Kidney (tissue), 13 donors: ENCODE measurements at regions not wholly inside any gene's neighbourhood (a gene's known extent, or its start where the extent isn't known, plus 50 kb on each side); places are given as distances from the start of the nearest gene placed in this dataset.

Experiments
- DNase-seq, 5 donors: peaks; one replicate each; pipeline ENCODE4 v3.0.0-alpha.2; 2013 to 2020
- FAIRE-seq: peaks from 2 replicates; lab custom pipeline; 2012; peaks lifted over from hg19 to GRCh38; lab: Jason Lieb, UNC
- H3K27ac ChIP-seq, 2 donors: one replicate each; pipeline ENCODE4 v1.7.0; 2013; ENCODE audit warnings: low read depth in 2 of 2, low read length in 2 of 2, inconsistent platforms in 1 of 2
- H3K27me3 ChIP-seq: one replicate; pipeline ENCODE4 v1.7.1; 2013; ENCODE audit warnings: low read length, inconsistent platforms; ENCODE audit not compliant: control insufficient read depth, insufficient read depth
- H3K36me3 ChIP-seq, 3 donors: one replicate each; pipeline versions ENCODE4 v1.7.0 to v1.7.1; 2013; ENCODE audit warnings: low read length in 3 of 3, control low read depth in 1 of 3, inconsistent platforms in 1 of 3; ENCODE audit not compliant: insufficient read depth in 3 of 3, control insufficient read depth in 2 of 3
- H3K4me1 ChIP-seq, 3 donors: one replicate each; pipeline versions ENCODE4 v1.7.0 to v1.7.1; 2013; ENCODE audit warnings: low read length in 3 of 3, inconsistent platforms in 1 of 3, low read depth in 1 of 3; ENCODE audit not compliant: control insufficient read depth in 2 of 3, insufficient read depth in 2 of 3
- H3K4me3 ChIP-seq, 3 donors: one replicate each; pipeline versions ENCODE4 v1.7.0 to v1.8.1; 2013; ENCODE audit warnings: low read length in 3 of 3, control low read depth in 1 of 3, inconsistent platforms in 1 of 3
- H3K9ac ChIP-seq, 3 donors: one replicate each; pipeline versions ENCODE4 v1.7.0 to v1.7.1; 2013; ENCODE audit warnings: low read length in 3 of 3, control low read depth in 1 of 3, inconsistent platforms in 1 of 3
- H3K9me3 ChIP-seq, 3 donors: one replicate each; pipeline versions ENCODE4 v1.7.0 to v1.7.1; 2013; ENCODE audit warnings: low read length in 3 of 3, control low read depth in 1 of 3, inconsistent platforms in 1 of 3; ENCODE audit not compliant: control insufficient read depth in 2 of 3, insufficient read depth in 1 of 3
- CTCF ChIP-seq: IDR thresholded peaks from 3 replicates; pipeline ENCODE4 v1.5.1; 2012; ENCODE audit warnings: mild to moderate bottlenecking, moderate library complexity, borderline replicate concordance; ENCODE audit not compliant: insufficient read depth; ENCODE audit errors: extremely low read depth
- intact Hi-C: fragments of 100-400 bp; cut with DNase I; formaldehyde crosslinking; loops from one replicate; pipeline ENCODE4 v1.11.1; 2022
- donor health status: control.
- donor health status: control.
- donor health status: control.
- donor health status: control.
- donor health status: control.
- donor health status: DM: yes; HTN: yes; CAD: no.
- donor health status: Normal renal cell carcinoma (clear cell type).

DNA sequence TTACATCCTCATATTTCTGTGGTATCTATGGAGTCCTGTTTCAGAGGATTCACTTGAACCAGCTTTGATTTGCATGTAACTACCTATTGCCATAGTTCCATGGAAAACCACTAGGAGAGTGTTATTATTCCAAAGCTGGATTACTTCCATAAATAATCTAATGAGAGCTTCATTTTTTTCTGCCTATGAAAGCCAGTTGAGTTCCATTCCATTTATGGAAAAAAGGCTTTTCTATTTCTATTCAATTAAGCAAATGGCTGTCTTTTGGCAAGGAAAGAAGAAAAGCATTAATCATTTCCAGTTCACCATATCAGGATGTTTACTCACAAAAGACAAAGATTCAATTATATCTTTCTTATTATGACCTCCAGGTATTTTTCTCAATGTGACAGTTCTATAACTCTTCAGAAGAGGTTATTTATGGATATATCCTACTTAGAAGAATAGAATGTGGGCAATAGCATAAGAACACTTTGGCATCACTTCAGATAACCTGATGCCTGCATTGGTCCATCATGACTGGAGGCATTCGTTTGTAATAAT lies 259.9 kb upstream of the ZPLD1 start:
- Histone ChIP-seq H3K9me3 (no peaks in the 10 kb centered on the region), H3K4me3 (no peak overlapping the region), H3K27ac (no peak overlapping the region), H3K27me3 (no peaks in the 10 kb centered on the region), H3K9ac (no peak overlapping the region), H3K4me1 (peaks cover 0 to 13% (median 6%) of the 10 kb centered on the region in 3 donors), H3K36me3 (no peaks in the 10 kb centered on the region)
- no peak for TF ChIP-seq CTCF
- DNase-seq (no peak), FAIRE-seq (no peak)
- intact Hi-C loops: no loop called here

DNA sequence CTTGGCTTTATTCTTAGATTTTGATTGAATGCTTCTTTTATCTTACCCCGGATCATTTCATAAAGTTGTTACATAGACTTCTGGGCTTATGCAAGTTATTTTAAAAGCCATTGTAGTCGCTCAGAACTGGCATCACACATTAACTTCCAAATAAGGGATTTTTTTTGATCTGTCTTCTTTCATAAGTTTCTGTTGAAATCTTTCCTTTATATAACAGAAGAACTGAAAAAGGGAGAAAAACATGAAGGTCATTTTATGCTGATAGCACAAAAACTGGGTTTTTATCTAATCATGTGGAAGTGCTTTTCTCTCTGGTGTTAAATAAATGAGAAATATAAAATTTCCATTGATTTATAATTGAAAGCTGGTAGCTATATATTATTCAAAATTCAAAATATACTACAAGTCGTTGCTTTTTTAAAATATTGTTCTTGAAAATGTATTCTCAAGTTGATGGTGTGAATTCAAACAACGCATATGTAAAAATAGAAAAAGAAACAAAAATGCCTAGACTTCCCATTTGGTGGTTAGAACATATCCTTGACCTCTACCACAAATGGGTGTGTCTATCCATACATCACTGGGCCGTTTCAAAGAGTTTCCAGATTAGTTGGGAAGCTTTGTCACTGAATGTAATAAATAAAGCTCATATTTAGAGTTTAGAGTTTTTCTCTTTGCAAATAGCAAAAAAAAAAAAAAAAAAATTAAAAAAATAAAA lies 258.3 kb upstream of the ZPLD1 start:
- Histone ChIP-seq H3K27me3 (no peaks in the 10 kb centered on the region), H3K36me3 (no peaks in the 10 kb centered on the region), H3K4me1 (peaks cover 8 to 26% (median 15%) of the 10 kb centered on the region in 3 donors), H3K4me3 (no peak overlapping the region), H3K9me3 (no peaks in the 10 kb centered on the region), H3K27ac (no peak overlapping the region), H3K9ac (no peak overlapping the region)
- FAIRE-seq (no peak), DNase-seq (no peak)
- intact Hi-C loops: no loop called here
- TF ChIP-seq CTCF: no peak

DNA sequence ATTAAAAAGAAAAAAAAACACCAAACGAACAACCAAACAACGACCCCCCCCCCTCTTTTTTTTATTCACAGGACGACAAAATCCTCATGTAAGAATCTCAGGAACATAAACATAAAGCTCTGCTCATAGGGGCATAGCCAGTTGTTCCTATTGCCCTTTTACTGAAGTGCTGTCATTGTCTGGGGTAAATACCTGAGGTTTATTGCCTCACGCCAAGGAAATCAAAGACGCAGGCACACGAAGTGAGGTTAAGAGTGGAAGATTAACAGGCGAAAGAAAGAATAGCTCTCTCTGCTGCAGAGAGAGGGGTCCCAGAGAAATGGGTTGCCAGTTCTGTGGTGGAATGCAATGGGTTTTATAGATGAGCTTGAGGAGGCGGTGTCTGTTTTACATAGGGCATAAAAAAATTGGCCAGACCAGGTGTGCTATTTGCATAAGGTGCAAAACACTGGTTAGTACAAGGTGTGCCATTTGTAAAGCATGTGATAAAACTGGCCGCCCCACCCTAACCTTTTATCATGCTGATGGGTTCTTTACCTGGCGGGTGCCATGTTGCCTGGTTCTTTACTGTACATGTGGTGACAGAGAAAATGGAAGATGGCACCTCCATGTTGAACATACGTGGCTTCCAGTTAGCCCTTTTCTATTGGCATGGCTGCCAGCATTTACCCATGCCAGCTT lies 257.6 kb upstream of the ZPLD1 start:
- peak overlapping the region in 1 of 2 donors; percentile 4 for H3K27ac ChIP-seq
- FAIRE-seq (no peak), DNase-seq (no peak)
- no peak overlapping the region for H3K4me3 ChIP-seq
- no peaks in the 10 kb centered on the region for H3K9me3 ChIP-seq
- no peak overlapping the region for H3K9ac ChIP-seq
- H3K27me3 ChIP-seq: no peaks in the 10 kb centered on the region
- H3K36me3 ChIP-seq: no peaks in the 10 kb centered on the region
- TF ChIP-seq CTCF: no peak
- H3K4me1 ChIP-seq: peaks cover 11 to 32% (median 22%) of the 10 kb centered on the region in 3 donors
- intact Hi-C loops: no loop called here
